ENCODE measurements at regions not wholly inside any gene's neighbourhood (a gene's known extent, or its start where the extent isn't known, plus 50 kb on each side); places are given as distances from the start of the nearest gene placed in this dataset.

GRCh38 chr15:69718916-69719315, 266.3 kb downstream of the RPLP1 start:
- DNase-seq, result no peak

- no peak for DNase-seq
Observed at GRCh38 chr15:69719527-69720240, 267.1 kb downstream of the RPLP1 start.

GRCh38 chr15:69720536-69720935, 267.9 kb downstream of the RPLP1 start:
- no peak for DNase-seq

GRCh38 chr15:69722924-69723323, 270.3 kb downstream of the RPLP1 start:
- no peak for DNase-seq

- no peak for DNase-seq
Observed at GRCh38 chr15:69723404-69724096, 270.9 kb downstream of the RPLP1 start.

GRCh38 chr15:69724333-69724732, 271.7 kb downstream of the RPLP1 start:
- DNase-seq, result no peak

GRCh38 chr15:69725275-69725674, 272.7 kb downstream of the RPLP1 start:
- no peak for DNase-seq

- no peak for DNase-seq
Observed at GRCh38 chr15:69725957-69726356, 273.3 kb downstream of the RPLP1 start.

GRCh38 chr15:69727121-69727924, 274.7 kb downstream of the RPLP1 start:
- no peak for DNase-seq

GRCh38 chr15:69729167-69729748, 276.6 kb downstream of the RPLP1 start:
- DNase-seq, result peak; percentile 35

- DNase-seq, result no peak
Observed at GRCh38 chr15:69730281-69731080, 277.9 kb downstream of the RPLP1 start.

GRCh38 chr15:69731081-69731330, 278.4 kb downstream of the RPLP1 start:
- no peak for DNase-seq

- no peak for DNase-seq
Observed at GRCh38 chr15:69731581-69731980, 279.0 kb downstream of the RPLP1 start.

- no peak for DNase-seq
Observed at GRCh38 chr15:69732133-69732532, 279.5 kb downstream of the RPLP1 start.

- no peak for DNase-seq
Observed at GRCh38 chr15:69734699-69735098, 282.1 kb downstream of the RPLP1 start.

GRCh38 chr15:69735121-69735520, 282.5 kb downstream of the RPLP1 start:
- DNase-seq, result peak; percentile 43

GRCh38 chr15:69736161-69736560, 283.5 kb downstream of the RPLP1 start:
- no peak for DNase-seq

- no peak for DNase-seq
Observed at GRCh38 chr15:69737916-69738315, 285.3 kb downstream of the RPLP1 start.

GRCh38 chr15:69740684-69741083, 288.1 kb downstream of the RPLP1 start:
- no peak for DNase-seq

- DNase-seq, result no peak
Observed at GRCh38 chr15:69742361-69742760, 289.7 kb downstream of the RPLP1 start.

GRCh38 chr15:69743091-69743490, 290.5 kb downstream of the RPLP1 start:
- DNase-seq, result no peak

Data from right kidney (tissue), 1 donor.